RCC 7860 (cell line): ENCODE measurements at regions not wholly inside any gene's neighbourhood (a gene's known extent, or its start where the extent isn't known, plus 50 kb on each side); places are given as distances from the start of the nearest gene placed in this dataset.
"Not testable (repeated sequence)": the region's sequence is repeated elsewhere in the genome, so short reads cannot be mapped to it uniquely, and the experiment has no call there.

ENCODE experiments used
- DNase-seq: peaks from one replicate; pipeline ENCODE4 v3.0.0-alpha.2; 2015; ENCODE audit warnings: low spot score
- FAIRE-seq: peaks from 2 replicates; lab custom pipeline; 2012; peaks lifted over from hg19 to GRCh38; lab: Jason Lieb, UNC

DNA sequence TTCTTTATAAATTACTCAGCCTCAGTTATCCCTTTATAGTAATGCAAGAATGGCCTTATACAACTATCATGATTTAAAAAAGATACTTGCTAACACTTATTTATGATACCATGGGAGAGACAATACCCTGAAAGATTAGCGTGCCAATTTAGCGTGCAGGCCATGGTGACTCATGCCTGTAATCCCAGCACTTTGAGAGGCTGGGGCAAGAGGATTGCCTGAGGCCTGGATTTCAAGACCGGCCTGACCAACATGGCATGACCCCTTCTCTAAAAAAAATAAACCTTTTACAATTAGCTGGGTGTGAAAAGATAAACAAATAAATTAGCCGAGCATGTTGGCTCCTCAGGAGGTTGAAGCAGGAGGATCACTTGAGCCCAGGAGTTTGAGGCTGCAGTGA is 493.4 kb upstream of the FSIP2 start:
- FAIRE-seq (no peak), DNase-seq (no peak)

- FAIRE-seq (no peak), DNase-seq (no peak)
These were observed 492.8 kb upstream of the FSIP2 start for GRCh38 chr2:185245806-185246205.

GRCh38 chr2:185246717-185247116 is 491.9 kb upstream of the FSIP2 start:
- DNase-seq (no peak), FAIRE-seq (no peak)

GRCh38 chr2:185255566-185255965 is 483.0 kb upstream of the FSIP2 start:
- DNase-seq (peak; percentile 61), FAIRE-seq (peak; percentile 78)

DNA sequence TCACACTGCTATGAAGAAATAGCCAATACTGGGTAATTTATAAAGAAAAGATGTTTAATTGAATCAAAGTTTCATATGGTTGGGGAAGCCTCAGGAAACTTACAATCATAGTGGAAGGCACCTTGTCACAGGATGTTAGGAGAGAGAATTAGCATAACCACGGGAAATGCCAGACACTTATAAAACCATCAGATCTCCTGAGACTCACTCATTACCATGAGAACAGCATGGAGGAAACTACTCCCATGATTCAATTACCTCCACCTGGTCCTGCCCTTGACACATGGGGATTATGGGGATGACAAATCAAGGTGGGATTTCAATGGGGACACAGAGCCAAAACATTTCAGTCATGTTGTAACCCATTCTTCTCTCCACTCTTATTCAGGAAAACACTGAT is 472.9 kb upstream of the FSIP2 start:
- DNase-seq (no peak), FAIRE-seq (no peak)

GRCh38 chr2:185268651-185269050 is 470.0 kb upstream of the FSIP2 start:
- FAIRE-seq, result no peak

GRCh38 chr2:185274718-185275484 is 463.7 kb upstream of the FSIP2 start:
- DNase-seq (no peak), FAIRE-seq (no peak)

More at GRCh38 chr2:185268651-185269050, 470.0 kb upstream of the FSIP2 start:
- no peak for DNase-seq

- not testable (repeated sequence) for DNase-seq, FAIRE-seq
These were observed 462.6 kb upstream of the FSIP2 start for GRCh38 chr2:185275979-185276378.

GRCh38 chr2:185278761-185279160 is 459.8 kb upstream of the FSIP2 start:
- FAIRE-seq (no peak), DNase-seq (no peak)

- FAIRE-seq (peak; percentile 59), DNase-seq (no peak)
These were observed 458.6 kb upstream of the FSIP2 start for GRCh38 chr2:185279999-185280398.

DNA sequence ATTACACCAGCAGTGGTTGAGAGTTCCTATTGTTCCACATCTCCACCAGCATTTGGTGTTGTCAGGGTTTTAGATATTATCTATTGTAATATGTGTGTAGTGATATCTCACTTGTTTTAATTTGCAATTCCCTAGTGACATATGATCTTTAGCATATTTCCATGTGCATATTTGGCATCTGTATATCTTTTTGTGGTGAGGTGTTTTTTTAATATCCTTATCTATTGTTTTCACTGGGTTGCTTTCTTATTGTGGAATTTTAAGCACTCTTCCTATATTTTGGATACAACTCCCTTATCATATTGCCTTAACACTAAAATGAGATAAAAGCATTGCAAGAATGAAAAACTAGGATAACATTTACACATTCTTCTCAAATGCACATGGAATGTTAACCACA is 453.9 kb upstream of the FSIP2 start:
- DNase-seq (no peak), FAIRE-seq (no peak)

- DNase-seq, FAIRE-seq: not testable (repeated sequence)
These were observed 448.6 kb upstream of the FSIP2 start for GRCh38 chr2:185290012-185290411.

GRCh38 chr2:185291035-185291647 is 447.5 kb upstream of the FSIP2 start:
- DNase-seq, result peak; percentile 22
- peak; percentile 4 for FAIRE-seq

- FAIRE-seq, result no peak
These were observed 438.7 kb upstream of the FSIP2 start for GRCh38 chr2:185299867-185300266.

GRCh38 chr2:185306119-185306518 is 432.5 kb upstream of the FSIP2 start:
- DNase-seq (no peak), FAIRE-seq (no peak)

More at GRCh38 chr2:185299867-185300266, 438.7 kb upstream of the FSIP2 start:
- no peak for DNase-seq

- DNase-seq (no peak), FAIRE-seq (no peak)
These were observed 422.2 kb upstream of the FSIP2 start for GRCh38 chr2:185316383-185316782.

DNA sequence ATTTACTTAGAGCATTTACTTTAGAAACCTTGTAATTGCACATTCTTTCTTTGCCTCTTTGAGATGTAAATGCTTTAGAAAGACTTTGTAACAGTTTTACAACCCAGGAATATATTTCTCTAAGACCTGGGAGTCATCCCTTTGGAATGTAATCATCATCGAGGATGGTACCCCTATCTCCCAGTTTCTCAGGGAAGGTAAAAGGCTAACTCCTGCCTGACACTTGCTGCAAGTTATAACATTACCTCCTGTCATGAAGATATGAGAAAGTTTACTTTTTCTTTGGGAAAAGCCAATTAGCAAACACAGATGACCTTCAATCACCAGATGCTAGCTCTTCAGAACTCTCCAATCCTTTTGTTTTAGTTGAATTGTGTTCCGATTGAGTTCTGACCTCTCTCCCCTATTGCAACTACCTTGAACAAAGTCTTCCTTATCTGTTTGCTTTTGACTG is 420.3 kb upstream of the FSIP2 start:
- DNase-seq (no peak), FAIRE-seq (no peak)

DNA sequence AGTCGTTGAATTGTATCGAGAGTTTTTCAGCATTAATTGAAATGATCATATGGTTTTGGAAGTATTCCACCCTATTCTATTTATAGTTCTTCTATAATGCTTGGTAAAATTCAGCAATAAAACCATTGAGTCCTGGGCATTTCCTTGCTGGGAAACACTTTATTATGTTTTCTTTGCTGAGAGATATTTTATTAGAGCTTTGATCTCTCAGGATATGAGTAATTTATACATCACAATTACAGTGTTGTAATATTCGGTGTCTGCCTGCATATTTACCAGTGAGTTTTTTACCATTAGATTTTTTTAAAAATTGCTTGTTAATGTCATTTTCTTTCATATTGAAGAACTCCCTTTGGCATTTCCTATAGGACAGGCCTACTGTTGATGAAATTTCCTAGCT is 402.7 kb upstream of the FSIP2 start:
- DNase-seq, result no peak
- FAIRE-seq, result no peak

GRCh38 chr2:185337033-185337432 is 401.6 kb upstream of the FSIP2 start:
- no peak for FAIRE-seq
- DNase-seq, result no peak

DNA sequence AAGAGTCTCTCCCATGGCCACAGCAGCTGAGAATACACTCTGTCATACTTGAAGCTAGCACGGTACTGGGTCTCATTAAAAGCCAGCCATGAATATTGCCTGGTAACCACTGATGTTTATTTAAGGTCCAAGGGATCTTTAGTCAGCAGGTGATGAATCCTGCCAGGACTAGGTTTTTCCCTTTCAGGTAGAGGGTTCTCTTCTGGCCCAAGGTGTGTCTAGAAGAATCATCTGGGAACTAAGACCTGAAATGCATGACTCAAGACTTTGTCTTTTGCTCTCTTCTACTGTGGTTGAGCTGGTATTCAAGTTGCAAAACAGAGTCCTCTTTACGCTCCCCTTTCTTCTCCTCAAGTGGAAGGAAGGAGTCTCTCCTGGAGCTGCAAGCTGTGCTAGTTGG is 400.5 kb upstream of the FSIP2 start:
- FAIRE-seq (no peak), DNase-seq (no peak)

DNA sequence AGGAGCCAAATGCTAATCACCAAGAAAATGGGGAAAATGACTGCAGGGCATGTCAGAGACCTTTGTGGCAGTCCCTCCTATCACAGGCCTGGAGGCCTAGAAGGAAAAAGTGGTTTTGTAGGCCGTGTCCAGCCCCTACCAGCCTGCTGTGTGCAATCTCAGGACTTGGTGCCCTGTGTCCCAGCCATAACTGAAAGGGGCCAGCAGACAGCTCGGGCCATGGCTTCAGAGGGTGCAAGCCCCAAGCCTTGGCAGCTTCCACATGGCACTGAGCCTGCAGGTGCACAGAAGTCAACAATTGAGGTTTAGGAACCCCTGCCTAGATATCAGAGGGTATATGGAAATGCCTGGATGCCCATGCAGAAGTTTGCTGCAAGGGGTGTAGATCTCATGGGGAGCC is 391.2 kb upstream of the FSIP2 start:
- no peak for FAIRE-seq
- no peak for DNase-seq

DNA sequence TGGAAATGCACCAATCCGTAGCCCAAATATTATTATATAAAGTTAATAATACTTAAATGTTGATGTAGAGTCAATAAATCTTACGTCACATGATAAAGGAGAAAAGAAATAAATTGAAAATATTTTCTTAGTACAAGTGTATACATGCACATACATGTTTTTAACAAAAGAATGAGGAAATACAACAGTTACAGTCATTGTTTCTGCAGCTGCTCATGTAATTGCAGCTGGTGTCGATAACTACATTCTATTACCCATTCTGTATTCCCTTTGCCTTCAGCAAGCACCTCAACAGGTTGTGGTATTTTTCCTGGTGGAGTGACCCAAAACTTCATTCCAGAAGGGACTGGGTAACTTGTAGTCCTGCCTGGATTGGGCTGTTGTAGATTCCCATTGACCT is 377.8 kb upstream of the FSIP2 start:
- DNase-seq (no peak), FAIRE-seq (no peak)
